T-helper 1 cell treated with Interleukin-12 subunit alpha and Interleukin-12 subunit beta and Interleukin-4 antibody, amounts not matched to agents 30 μg/mL and 1 μg/mL, for 36 hours (primary cell): ENCODE measurements at regions not wholly inside any gene's neighbourhood (a gene's known extent, or its start where the extent isn't known, plus 50 kb on each side); places are given as distances from the start of the nearest gene placed in this dataset.

ENCODE experiments used
- H3K27ac Mint-ChIP-seq: one replicate; pipeline ENCODE4 v1.8.0; 2021; ENCODE audit warnings: mild to moderate bottlenecking, mixed read lengths
- H3K27me3 Mint-ChIP-seq: one replicate; pipeline ENCODE4 v1.8.0; 2021; ENCODE audit warnings: low read depth, mixed read lengths
- H3K36me3 Mint-ChIP-seq: one replicate; pipeline ENCODE4 v1.8.0; 2021; ENCODE audit warnings: low read depth, mixed read lengths
- H3K4me1 Mint-ChIP-seq: one replicate; pipeline ENCODE4 v1.8.0; 2021; ENCODE audit warnings: low read depth, mixed read lengths
- H3K4me3 Mint-ChIP-seq: one replicate; pipeline ENCODE4 v1.8.0; 2021; ENCODE audit warnings: mild to moderate bottlenecking, moderate library complexity, mixed read lengths
- H3K9me3 Mint-ChIP-seq: one replicate; pipeline ENCODE4 v1.8.0; 2021; ENCODE audit warnings: mixed read lengths

DNA sequence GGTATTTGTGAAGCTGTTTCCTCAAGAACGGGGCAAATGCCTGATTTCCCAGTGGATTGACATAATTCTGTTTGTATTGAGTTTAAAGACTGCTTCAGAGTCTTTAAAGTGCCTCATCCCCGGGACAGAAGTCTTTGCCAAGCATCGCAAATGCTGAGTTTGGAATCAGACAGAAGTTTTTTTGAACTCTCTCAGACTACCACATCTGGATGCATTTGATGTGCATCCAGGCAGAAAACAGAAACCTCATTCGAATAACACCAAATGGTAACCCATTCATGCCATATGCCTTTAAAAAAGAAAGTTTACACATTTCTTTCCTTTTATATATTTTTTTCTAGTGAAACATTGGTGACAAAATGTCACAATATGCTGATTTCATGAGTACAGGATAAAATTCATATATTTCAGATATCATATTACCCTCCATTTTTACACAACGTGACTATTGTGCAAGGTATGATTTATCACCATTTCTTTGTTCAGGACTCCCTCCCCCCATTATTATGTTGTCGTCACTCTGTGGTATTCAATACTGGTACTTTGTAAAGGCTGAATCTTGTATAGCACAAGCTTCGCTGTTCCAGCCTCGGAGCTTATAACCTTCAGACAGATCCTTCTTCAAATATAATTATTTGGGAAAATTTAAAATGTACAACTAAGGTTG is 91.1 kb downstream of the ZNF608 start:
- H3K27ac Mint-ChIP-seq = no peak overlapping the region
- H3K4me3 Mint-ChIP-seq = no peak overlapping the region
- no peaks in the 10 kb centered on the region for H3K36me3 Mint-ChIP-seq
- H3K27me3 Mint-ChIP-seq = peaks cover 21% of the 10 kb centered on the region
- H3K4me1 Mint-ChIP-seq = peaks cover 1% of the 10 kb centered on the region
- H3K9me3 Mint-ChIP-seq = no peaks in the 10 kb centered on the region

DNA sequence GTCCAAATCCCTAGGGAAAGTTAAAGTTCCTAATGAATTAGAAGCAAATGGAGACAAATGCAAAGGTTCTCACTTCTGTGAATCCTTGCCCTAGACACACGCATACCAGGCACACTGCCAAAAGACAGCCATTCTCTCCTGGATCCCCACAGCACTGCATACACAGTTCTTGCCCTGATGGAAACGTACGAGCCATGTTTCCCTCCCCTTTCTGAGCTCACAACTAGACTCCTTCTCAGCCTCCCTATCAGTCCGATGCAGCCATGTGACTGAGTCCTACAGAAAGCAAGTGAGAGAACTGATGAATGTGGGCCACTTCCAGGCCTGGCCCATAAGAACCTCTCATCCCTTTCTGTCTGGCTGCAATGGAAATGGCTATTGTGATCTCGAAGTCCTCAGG is 92.0 kb downstream of the ZNF608 start:
- H3K36me3 Mint-ChIP-seq = peaks cover 2% of the 10 kb centered on the region
- peaks cover 5% of the 10 kb centered on the region for H3K9me3 Mint-ChIP-seq
- H3K4me1 Mint-ChIP-seq = peaks cover 10% of the 10 kb centered on the region
- no peak overlapping the region for H3K4me3 Mint-ChIP-seq
- peaks cover 25% of the 10 kb centered on the region for H3K27me3 Mint-ChIP-seq
- H3K27ac Mint-ChIP-seq = no peak overlapping the region

DNA sequence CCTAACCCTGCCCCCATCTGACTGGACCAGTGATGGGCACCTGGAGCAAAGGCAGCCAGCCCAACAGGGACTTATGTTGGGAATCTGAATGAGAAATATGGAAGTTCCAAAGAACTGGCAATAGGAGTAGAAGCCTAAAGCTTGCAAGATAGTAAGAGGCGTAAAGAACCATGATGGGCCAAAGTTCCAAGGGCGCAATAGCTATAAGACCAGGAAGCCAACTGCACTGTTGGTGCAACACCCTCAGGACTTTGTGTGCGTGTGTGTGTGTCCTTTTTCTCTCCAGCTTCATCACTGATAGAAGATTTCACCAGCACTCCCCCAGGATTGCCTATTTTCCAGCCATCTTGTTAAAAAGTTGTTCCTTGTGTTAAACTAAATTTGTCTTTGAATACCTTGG is 92.8 kb downstream of the ZNF608 start:
- Mint-ChIP-seq H3K27me3 (peaks cover 25% of the 10 kb centered on the region), H3K36me3 (peaks cover 2% of the 10 kb centered on the region), H3K4me1 (peaks cover 16% of the 10 kb centered on the region), H3K9me3 (peaks cover 5% of the 10 kb centered on the region), H3K4me3 (no peak overlapping the region), H3K27ac (no peak overlapping the region)

DNA sequence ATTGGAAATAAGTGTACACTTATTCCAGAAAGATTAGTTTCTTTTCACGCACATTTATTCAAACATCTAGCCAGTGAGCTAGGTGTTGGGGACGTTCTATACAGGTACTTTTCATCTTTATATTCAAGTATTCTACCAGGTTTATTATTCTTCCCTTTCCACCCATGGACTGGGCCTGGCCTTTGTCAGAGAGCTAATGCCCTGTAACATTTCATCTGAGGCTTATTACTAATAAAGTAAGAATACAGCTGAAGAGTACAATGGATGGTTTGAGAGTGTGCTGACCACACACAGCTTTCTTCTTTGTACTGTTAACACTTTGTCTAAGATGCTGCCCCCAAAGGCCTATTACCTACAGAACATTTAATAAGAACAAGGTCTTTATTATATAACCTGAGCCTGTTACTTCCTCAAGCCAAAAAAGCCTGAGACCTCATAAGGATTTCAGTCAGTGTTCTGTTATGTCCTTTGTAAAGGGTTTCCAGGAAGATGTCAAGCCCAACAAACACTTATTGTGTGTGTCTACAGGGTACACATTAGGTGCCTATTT is 93.5 kb downstream of the ZNF608 start:
- Mint-ChIP-seq H3K4me1 (peaks cover 17% of the 10 kb centered on the region), H3K36me3 (peaks cover 2% of the 10 kb centered on the region), H3K27me3 (peaks cover 26% of the 10 kb centered on the region), H3K9me3 (peaks cover 5% of the 10 kb centered on the region), H3K4me3 (no peak overlapping the region), H3K27ac (no peak overlapping the region)

DNA sequence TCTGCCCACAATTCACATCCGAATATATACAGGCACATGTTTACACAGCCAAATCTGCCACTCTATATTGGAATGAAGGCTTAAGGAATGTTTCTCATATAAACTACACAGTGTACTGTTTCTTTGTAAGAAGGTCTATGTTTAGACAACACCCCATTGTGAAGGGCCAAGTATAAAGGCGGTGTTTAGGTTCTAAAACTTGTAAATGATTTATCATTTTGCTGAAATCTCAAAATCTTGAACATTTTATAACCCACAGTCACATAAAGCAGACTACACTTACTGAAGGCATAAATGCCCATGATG is 94.0 kb downstream of the ZNF608 start:
- peaks cover 2% of the 10 kb centered on the region for H3K36me3 Mint-ChIP-seq
- peaks cover 25% of the 10 kb centered on the region for H3K27me3 Mint-ChIP-seq
- no peak overlapping the region for H3K4me3 Mint-ChIP-seq
- H3K27ac Mint-ChIP-seq = no peak overlapping the region
- H3K9me3 Mint-ChIP-seq = peaks cover 8% of the 10 kb centered on the region
- peaks cover 17% of the 10 kb centered on the region for H3K4me1 Mint-ChIP-seq

DNA sequence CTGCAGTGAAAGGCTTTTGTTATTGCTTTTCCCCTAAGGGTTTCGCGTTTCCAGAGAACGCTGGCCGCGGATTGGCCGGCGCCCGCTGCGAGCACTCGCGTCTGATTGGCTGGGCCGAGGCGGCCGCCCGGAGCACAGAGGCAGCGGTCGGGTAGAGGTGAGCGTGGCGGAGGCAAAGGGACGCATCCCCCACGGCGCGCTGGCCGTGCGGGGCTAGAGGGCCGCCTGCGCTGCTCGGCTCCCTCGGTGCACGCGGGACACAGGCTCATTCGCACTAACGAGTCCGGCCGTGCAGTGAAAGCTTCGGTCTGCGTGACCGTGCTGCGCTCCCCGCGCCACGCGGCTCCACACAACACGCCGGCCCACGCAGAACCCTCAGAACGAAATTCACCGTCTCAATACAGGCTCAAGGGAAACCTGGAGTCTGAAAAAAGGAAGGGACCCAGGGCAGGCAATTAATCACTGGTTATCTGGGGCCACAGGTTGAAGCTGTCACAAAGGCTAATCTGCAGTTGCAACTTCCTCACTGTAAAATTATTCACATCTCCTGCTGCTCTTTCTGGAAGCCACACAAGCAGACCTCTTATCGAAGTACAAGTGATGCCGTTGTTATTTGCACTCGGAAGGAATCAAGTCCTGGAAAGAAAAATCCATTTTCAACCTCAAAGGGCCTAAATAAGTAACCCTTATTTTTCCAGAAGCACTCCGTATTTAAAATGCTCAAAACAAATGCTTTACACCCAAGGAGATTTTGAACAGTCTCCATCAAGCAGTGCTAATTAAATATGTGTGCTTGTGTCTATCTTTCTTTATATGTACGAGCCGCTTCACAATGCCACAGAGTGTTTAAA is 94.6 kb downstream of the ZNF608 start:
- Mint-ChIP-seq H3K27me3 (peaks cover 30% of the 10 kb centered on the region), H3K9me3 (peaks cover 8% of the 10 kb centered on the region), H3K36me3 (peaks cover 2% of the 10 kb centered on the region), H3K27ac (no peak overlapping the region), H3K4me3 (peak overlapping the region; percentile 36), H3K4me1 (peaks cover 17% of the 10 kb centered on the region)

DNA sequence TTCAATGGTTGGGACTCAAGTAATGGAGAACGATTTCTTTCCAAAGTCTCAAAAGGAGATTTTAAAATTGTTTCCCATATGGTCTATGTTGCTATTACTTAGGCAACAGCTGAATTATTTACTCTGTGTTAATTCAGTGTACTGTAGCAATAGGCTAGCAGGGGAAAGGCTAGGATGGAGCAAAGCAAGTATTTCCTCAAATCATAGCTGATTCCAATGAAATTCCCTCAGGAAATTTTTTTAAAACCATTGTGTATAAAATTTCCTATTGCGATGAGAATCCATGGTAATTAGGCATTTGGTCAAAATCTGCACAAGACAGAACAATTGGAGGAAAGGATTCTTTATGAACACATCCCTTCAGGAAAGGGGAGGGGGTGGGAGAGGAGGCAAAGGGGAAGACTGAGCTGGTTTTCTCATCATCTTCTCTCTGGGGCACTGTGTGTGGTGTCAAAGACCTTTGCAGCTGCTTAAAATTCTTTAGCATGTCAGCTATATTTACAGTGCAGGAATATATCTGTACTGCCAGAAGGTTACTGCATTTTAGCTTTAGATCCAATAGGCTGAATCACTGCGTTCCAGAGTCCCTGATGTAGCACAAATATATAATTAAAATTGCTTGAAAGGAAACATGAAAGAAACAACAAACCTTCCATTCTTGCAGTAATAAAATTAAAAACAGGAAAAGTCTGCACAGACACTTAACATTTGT is 95.3 kb downstream of the ZNF608 start:
- Mint-ChIP-seq H3K27ac (no peak overlapping the region), H3K4me1 (peaks cover 19% of the 10 kb centered on the region), H3K36me3 (peaks cover 2% of the 10 kb centered on the region), H3K27me3 (peaks cover 37% of the 10 kb centered on the region), H3K4me3 (peak overlapping the region; percentile 31), H3K9me3 (peaks cover 8% of the 10 kb centered on the region)

DNA sequence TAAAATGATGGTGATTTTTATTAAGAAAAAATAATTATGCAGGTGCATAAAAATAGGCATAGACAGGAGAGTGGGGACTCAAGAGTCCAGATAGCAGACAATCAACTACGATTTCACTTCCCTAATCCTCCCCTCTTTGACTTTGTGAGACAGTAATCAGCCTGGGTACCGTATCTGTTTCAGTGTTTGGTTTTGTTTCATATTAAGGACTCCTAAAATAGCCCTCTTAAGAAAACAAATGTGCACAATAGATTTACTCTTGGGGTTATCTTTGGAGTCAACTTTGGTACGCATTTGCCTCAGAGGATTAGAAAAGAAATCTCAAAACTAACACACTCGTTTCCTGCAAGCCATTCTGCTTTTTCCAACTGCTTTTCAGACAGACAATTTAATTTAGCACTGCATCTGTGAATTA is 96.3 kb downstream of the ZNF608 start:
- H3K27ac Mint-ChIP-seq = no peak overlapping the region
- H3K36me3 Mint-ChIP-seq = peaks cover 2% of the 10 kb centered on the region
- H3K4me1 Mint-ChIP-seq = peaks cover 19% of the 10 kb centered on the region
- H3K9me3 Mint-ChIP-seq = peaks cover 8% of the 10 kb centered on the region
- peaks cover 37% of the 10 kb centered on the region for H3K27me3 Mint-ChIP-seq
- peak overlapping the region; percentile 56 for H3K4me3 Mint-ChIP-seq

DNA sequence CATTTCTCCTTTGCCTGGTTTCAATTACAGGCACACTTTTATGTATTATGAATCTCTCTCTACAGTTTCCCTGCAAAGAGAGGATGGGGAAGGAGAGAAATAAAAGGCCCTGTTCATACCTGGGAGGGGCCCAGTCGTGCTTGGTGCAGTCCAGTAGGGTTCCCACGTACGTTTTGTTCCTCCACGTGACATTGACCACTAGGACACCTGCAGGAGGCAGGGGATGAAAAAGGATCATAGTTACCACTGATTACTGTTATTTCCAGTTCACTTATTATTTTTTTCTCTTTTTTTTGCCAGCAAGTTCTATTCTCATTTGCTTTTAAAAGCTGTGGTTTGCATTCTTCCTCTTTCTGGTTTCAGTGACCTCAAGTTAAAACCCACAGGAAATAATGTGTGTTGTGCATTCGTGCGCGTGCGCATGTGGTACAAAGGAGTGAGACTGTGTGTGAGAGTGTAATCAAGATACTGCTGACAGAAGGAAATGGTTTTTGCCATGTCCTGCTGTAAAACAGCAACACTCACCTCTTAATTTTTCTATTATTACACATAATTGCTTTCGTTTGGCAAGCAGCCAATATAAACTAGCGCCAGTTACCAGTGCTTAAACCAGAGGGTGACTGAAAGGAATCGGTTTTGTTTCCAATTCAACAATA is 96.8 kb downstream of the ZNF608 start:
- Mint-ChIP-seq H3K4me1 (peaks cover 19% of the 10 kb centered on the region), H3K4me3 (peak overlapping the region; percentile 56), H3K27me3 (peaks cover 37% of the 10 kb centered on the region)

DNA sequence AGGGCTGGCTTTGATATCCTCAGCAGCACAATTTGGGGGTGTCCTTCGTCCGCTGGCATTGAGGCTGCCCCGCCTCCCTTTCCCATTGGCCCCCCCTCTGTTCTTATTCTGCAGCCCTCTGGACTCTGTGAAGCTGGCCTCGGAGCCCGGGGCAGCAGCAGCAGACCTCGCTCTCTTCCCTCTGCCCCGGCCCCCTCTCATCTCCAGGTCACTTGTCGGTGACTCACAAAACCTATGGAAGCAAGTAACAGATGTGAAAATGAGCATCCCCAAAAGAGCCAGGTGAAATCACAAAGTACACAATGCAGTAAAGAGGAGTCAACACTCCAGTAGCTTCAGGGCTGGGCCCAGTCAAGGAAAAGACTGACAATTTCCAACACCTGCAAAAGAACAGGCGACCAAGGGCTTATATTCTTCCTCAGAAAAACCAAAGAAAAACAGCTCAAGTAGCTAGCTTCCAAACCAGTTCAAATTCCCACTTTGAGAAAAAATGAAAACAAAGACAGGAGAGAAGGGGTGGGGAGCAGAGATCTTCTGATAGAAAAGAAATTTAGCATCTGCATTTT is 97.5 kb downstream of the ZNF608 start:
- H3K4me3 Mint-ChIP-seq = no peak overlapping the region
- peaks cover 19% of the 10 kb centered on the region for H3K4me1 Mint-ChIP-seq
- H3K27me3 Mint-ChIP-seq = peaks cover 37% of the 10 kb centered on the region
- H3K27ac Mint-ChIP-seq = no peak overlapping the region
- H3K36me3 Mint-ChIP-seq = peaks cover 2% of the 10 kb centered on the region
- peaks cover 8% of the 10 kb centered on the region for H3K9me3 Mint-ChIP-seq

More for the DNA sequence above, 96.8 kb downstream of the ZNF608 start:
- H3K36me3 Mint-ChIP-seq = peaks cover 2% of the 10 kb centered on the region
- H3K9me3 Mint-ChIP-seq = peaks cover 8% of the 10 kb centered on the region
- H3K27ac Mint-ChIP-seq = peak overlapping the region; percentile 93

DNA sequence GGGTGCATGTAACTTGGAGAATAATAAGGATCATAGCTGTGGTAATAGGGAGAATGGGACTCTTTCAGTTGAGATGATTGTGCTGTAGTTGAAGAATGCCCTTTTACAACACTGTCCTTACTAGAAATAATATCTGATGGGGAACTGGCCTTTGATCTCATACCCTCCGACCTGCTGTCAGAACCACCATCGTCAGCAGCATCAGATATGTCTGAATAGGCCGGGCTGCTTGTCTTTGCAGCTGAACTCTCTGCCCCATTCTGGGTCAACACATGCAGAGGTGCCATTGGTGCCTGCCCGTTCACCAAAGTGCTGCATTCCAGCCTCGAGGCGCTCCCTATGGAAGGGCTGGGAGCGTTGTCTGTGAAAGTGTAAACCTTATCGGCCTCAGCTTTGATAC is 99.1 kb downstream of the ZNF608 start:
- Mint-ChIP-seq H3K4me1 (peaks cover 19% of the 10 kb centered on the region), H3K27ac (no peak overlapping the region), H3K9me3 (peaks cover 8% of the 10 kb centered on the region), H3K27me3 (peaks cover 42% of the 10 kb centered on the region), H3K4me3 (no peak overlapping the region), H3K36me3 (peaks cover 2% of the 10 kb centered on the region)

DNA sequence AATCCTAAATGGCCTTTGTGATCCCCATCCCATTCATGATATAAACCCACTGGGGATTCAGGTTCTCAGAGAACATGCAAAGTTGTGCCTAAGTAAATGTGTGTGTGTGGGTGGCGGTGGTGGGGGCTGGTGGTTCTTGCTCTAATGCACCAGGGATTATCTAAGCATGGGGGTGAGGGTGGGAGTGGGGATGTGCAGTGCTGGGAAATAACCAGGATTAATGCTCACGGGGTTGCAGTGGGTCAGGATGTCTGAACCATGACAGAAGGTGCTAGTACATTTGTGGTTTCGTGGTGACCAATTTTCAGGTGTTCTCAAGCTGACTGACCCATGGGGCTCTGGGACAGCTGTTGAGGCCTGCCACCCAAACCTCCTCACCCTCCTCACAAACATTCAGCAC is 101.0 kb downstream of the ZNF608 start:
- no peak overlapping the region for H3K27ac Mint-ChIP-seq
- peaks cover 56% of the 10 kb centered on the region for H3K27me3 Mint-ChIP-seq
- peaks cover 18% of the 10 kb centered on the region for H3K4me1 Mint-ChIP-seq
- H3K4me3 Mint-ChIP-seq = no peak overlapping the region
- H3K36me3 Mint-ChIP-seq = peaks cover 2% of the 10 kb centered on the region
- peaks cover 8% of the 10 kb centered on the region for H3K9me3 Mint-ChIP-seq

DNA sequence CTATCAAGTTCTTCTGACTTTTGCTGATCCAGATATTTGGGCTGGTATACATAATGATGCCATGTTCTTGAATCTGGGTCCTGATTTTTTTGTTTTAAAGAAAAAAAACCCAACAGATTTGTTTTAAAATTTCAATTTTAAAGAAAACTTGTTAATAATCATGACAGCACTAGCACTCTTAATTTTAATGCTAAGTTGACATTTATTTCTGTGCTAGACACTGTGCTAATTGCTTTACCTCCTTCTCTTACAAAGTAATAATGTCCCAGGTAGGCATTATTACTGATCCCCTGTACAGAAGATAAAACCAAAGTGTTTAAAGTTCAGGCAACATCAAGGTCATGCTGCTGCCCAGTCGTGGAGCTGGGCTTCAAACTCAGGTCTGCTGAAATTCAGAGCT is 101.9 kb downstream of the ZNF608 start:
- Mint-ChIP-seq H3K4me1 (peaks cover 11% of the 10 kb centered on the region), H3K4me3 (no peak overlapping the region), H3K9me3 (peaks cover 4% of the 10 kb centered on the region), H3K27ac (no peak overlapping the region), H3K36me3 (no peaks in the 10 kb centered on the region), H3K27me3 (peaks cover 52% of the 10 kb centered on the region)

DNA sequence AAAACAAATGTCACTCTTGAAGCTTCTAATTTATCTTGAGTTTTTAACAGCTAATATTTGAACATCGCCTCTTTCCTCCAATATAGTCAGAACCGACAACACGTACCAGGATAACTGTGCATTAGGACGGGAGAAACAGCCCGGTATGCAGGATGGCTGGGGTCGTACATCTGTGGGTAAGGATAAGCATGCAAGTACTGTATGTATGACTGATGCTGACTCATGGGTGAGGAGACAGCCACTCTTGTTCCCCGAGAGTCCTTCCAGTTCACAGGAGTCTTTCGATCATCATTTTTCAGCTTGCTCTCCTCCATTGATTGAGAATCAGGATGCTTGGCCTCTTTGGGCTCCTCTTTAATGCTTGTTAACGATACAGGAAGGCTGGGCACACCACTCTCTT is 102.3 kb downstream of the ZNF608 start:
- H3K9me3 Mint-ChIP-seq = peaks cover 3% of the 10 kb centered on the region
- no peaks in the 10 kb centered on the region for H3K36me3 Mint-ChIP-seq
- H3K4me3 Mint-ChIP-seq = no peak overlapping the region
- no peak overlapping the region for H3K27ac Mint-ChIP-seq
- peaks cover 7% of the 10 kb centered on the region for H3K4me1 Mint-ChIP-seq
- peaks cover 54% of the 10 kb centered on the region for H3K27me3 Mint-ChIP-seq
